ENCODE measurements at regions not wholly inside any gene's neighbourhood (a gene's known extent, or its start where the extent isn't known, plus 50 kb on each side); places are given as distances from the start of the nearest gene placed in this dataset.

DNA sequence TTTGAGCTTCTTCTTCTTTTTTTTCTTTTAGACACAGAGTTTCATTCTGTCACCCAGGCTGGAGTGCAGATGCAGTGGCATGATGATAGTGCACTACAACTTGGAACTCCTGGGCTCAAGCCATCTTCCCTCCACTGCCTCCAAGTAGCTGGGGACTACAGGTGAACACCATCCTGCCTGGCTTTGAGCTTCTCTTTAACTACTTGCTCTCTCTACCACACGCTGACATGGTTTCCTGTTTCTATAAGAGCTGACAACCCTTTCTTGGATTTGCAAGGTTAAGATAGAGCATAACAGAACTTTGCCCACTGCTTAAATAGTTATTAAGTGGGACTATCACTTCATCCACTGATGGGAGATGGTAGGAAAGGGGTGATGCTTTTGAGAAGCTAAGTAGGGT lies 82.4 kb upstream of the SLC38A2 start:
- TF ChIP-seq, protein P1, sequence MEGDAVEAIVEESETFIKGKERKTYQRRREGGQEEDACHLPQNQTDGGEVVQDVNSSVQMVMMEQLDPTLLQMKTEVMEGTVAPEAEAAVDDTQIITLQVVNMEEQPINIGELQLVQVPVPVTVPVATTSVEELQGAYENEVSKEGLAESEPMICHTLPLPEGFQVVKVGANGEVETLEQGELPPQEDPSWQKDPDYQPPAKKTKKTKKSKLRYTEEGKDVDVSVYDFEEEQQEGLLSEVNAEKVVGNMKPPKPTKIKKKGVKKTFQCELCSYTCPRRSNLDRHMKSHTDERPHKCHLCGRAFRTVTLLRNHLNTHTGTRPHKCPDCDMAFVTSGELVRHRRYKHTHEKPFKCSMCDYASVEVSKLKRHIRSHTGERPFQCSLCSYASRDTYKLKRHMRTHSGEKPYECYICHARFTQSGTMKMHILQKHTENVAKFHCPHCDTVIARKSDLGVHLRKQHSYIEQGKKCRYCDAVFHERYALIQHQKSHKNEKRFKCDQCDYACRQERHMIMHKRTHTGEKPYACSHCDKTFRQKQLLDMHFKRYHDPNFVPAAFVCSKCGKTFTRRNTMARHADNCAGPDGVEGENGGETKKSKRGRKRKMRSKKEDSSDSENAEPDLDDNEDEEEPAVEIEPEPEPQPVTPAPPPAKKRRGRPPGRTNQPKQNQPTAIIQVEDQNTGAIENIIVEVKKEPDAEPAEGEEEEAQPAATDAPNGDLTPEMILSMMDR (IDR thresholded peaks at IDR 0.05; ENCODE audit: poor library complexity, severe bottlenecking), result no peak
- TF ChIP-seq EP300 (conservative IDR thresholded peaks at IDR 0.05; ENCODE audit: poor library complexity, severe bottlenecking), result no peak
- no peak for TF ChIP-seq SMC3 (conservative IDR thresholded peaks at IDR 0.05; ENCODE audit: poor library complexity)
- TF ChIP-seq MXI1 (conservative IDR thresholded peaks at IDR 0.05; ENCODE audit: poor library complexity, severe bottlenecking), result no peak
- no peak for TF ChIP-seq EZH2 (IDR thresholded peaks at IDR 0.05; ENCODE audit: borderline replicate concordance, insufficient read depth, low read length, poor library complexity, severe bottlenecking)
- no peak for TF ChIP-seq POLR2AphosphoS5 (IDR thresholded peaks at IDR 0.05)
